K562 (cell line): ENCODE measurements at regions not wholly inside any gene's neighbourhood (a gene's known extent, or its start where the extent isn't known, plus 50 kb on each side); places are given as distances from the start of the nearest gene placed in this dataset.

Experiments
- MED1 ChIP-seq: sonication (generic); formaldehyde crosslinking; IDR thresholded peaks from 2 replicates; pipeline ENCODE4 v1.8.1; 2023; ENCODE audit warnings: missing genetic modification reagents, borderline replicate concordance
- TAF1 ChIP-seq: IDR thresholded peaks from 2 replicates; pipeline ENCODE4 v1.6.1; 2011; ENCODE audit warnings: mild to moderate bottlenecking, low read length, moderate library complexity; ENCODE audit not compliant: insufficient read depth, control insufficient read depth, severe bottlenecking; ENCODE audit errors: extremely low read depth

GRCh38 chr18:77495982-77496690 is 246.5 kb downstream of the GALR1 start:
- no peak for TF ChIP-seq MED1
- TF ChIP-seq TAF1 = no peak
